ENCODE measurements at regions not wholly inside any gene's neighbourhood (a gene's known extent, or its start where the extent isn't known, plus 50 kb on each side); places are given as distances from the start of the nearest gene placed in this dataset.
"Not testable (repeated sequence)": the region's sequence is repeated elsewhere in the genome, so short reads cannot be mapped to it uniquely, and the experiment has no call there.

DNA sequence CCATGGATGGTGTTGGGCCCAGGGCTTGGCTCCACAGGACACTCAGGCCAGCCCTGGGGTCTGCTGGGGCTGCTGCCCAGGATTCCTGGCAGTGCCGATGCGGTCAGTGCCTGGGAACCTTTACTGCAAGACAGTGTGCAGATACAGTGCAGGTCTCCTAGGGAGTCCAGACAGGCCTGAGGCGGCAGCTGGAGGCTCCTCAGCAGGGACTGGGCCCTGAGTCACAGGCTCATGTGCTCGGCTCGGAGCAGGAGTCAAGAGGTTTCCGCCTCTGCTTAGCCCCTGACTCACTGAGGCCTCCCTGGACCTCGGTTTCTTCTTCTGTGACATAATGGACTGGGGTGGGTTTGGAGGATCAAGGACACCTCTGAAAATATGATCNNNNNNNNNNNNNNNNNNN, 3941.6 kb upstream of the TPTE start:
- not testable (repeated sequence) for TF ChIP-seq E2F3 (CRISPR knock-in tag; IDR thresholded peaks at IDR 0.05); ZNF12 (CRISPR knock-in tag; IDR thresholded peaks at IDR 0.05); CHD2 (IDR thresholded peaks at IDR 0.05; ENCODE audit: low read depth, low read length); C11orf30 (IDR thresholded peaks at IDR 0.05; ENCODE audit: low read depth)
- TF ChIP-seq, protein P1, sequence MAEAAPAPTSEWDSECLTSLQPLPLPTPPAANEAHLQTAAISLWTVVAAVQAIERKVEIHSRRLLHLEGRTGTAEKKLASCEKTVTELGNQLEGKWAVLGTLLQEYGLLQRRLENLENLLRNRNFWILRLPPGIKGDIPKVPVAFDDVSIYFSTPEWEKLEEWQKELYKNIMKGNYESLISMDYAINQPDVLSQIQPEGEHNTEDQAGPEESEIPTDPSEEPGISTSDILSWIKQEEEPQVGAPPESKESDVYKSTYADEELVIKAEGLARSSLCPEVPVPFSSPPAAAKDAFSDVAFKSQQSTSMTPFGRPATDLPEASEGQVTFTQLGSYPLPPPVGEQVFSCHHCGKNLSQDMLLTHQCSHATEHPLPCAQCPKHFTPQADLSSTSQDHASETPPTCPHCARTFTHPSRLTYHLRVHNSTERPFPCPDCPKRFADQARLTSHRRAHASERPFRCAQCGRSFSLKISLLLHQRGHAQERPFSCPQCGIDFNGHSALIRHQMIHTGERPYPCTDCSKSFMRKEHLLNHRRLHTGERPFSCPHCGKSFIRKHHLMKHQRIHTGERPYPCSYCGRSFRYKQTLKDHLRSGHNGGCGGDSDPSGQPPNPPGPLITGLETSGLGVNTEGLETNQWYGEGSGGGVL (CRISPR knock-in tag; IDR thresholded peaks at IDR 0.05), result not testable (repeated sequence)

Data from K562 (cell line).